Pancreas (tissue), 10 donors: ENCODE measurements at regions not wholly inside any gene's neighbourhood (a gene's known extent, or its start where the extent isn't known, plus 50 kb on each side); places are given as distances from the start of the nearest gene placed in this dataset.

Experiments used
- ATAC-seq, 4 donors: fragments of 200-7000 bp; cut with Tn5 transposase; one replicate each; pipeline versions ENCODE4 v1.8.0 to v1.9.1; 2020; ENCODE audit warnings: mild to moderate bottlenecking in 4 of 4, moderate library complexity in 4 of 4
- DNase-seq, 6 donors: peaks; one replicate each; pipeline ENCODE4 v3.0.0-alpha.2; 2020
- FAIRE-seq: peaks from 2 replicates; lab custom pipeline; 2012; peaks lifted over from hg19 to GRCh38; lab: Jason Lieb, UNC
- H3K27ac ChIP-seq, 4 donors: fragments of 200-600 bp; sonication (generic); 1 replicate in 3 of 4; 2 replicates in 1 of 4; pipeline versions ENCODE4 v1.5.0 to v1.8.0; 2020
- H3K27me3 ChIP-seq, 4 donors: fragments of 200-600 bp; one replicate each; pipeline ENCODE4 v1.8.0; 2021
- H3K36me3 ChIP-seq, 3 donors: fragments of 200-600 bp; sonication (generic) in 1 of 3; one replicate each; pipeline versions ENCODE4 v1.5.0 to v1.8.0; 2020 to 2021
- H3K4me1 ChIP-seq, 3 donors: fragments of 200-600 bp; one replicate each; pipeline ENCODE4 v1.8.0; 2021
- H3K4me3 ChIP-seq, 4 donors: fragments of 200-600 bp; sonication (generic) in 2 of 4; one replicate each; pipeline versions ENCODE4 v1.5.0 to v1.8.0; 2020 to 2021
- H3K9me3 ChIP-seq, 4 donors: fragments of 200-600 bp; one replicate each; pipeline ENCODE4 v1.8.0; 2021
- WGBS, 2 donors: extraction: QIAGEN DNeasy Blood & Tissue Kit; methylation state at CpG; one replicate each; pipeline ENCODE4 v1.1.7; 2013; 5-methylcytosine and 5-hydroxymethylcytosine counted together
- intact Hi-C, 3 donors: fragments of 100-400 bp; cut with DNase I; formaldehyde crosslinking; loops; one replicate each; pipeline versions ENCODE4 v1.11.1 to v1.14.2; 2022
- TF ChIP-seq, protein P1 (sequence below), 4 donors: fragments of 200-600 bp; sonication (generic) in 3 of 4; IDR thresholded peaks; one replicate each; pipeline versions ENCODE4 v1.5.0 to v1.8.0; 2021; ENCODE audit warnings: antibody characterized with exemption in 4 of 4
- donor health status: healthy with polysubstance abuse.
- donor health status: DM: no; HTN: no; CAD: no; lungs with moderate emphysema.
- donor health status: DM: no; HTN: no; CAD: no.
- donor health status: control.
- donor health status: control.
- donor health status: Bipolar disorder and iron deficiency.
- donor health status: DM: yes; HTN: yes; CAD: no.
- donor health status: DM: no; HTN: no; CAD: no.
- donor health status: DM: no; HTN: no; CAD: no.
- donor health status: DM: yes; HTN: yes; CAD: no.

DNA sequence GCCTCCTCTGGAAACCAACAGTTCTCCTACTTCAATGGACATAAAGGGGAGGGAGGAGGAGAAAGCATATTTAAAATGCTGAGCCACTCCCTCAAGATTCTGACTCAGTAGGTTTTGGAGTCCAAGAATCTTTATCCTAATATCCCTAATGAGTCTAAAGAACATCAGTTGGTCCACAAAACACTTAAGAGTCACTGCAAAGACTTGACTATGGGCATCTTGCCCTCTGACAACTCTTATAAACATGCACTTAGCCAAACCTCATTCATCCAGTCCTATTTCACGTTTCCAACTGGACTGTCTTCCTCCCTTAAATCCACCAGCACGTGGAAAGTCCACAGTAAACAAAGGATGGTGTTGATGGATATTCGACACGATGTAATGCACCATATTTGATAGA, 172.5 kb downstream of the FAM114A2 start:
- DNase-seq, result no peak
- Histone ChIP-seq H3K27me3 (no peaks in the 10 kb centered on the region), H3K4me3 (no peak overlapping the region), H3K27ac (no peak overlapping the region), H3K4me1 (no peaks in the 10 kb centered on the region), H3K36me3 (no peaks in the 10 kb centered on the region), H3K9me3 (no peaks in the 10 kb centered on the region)
- TF ChIP-seq, protein P1, sequence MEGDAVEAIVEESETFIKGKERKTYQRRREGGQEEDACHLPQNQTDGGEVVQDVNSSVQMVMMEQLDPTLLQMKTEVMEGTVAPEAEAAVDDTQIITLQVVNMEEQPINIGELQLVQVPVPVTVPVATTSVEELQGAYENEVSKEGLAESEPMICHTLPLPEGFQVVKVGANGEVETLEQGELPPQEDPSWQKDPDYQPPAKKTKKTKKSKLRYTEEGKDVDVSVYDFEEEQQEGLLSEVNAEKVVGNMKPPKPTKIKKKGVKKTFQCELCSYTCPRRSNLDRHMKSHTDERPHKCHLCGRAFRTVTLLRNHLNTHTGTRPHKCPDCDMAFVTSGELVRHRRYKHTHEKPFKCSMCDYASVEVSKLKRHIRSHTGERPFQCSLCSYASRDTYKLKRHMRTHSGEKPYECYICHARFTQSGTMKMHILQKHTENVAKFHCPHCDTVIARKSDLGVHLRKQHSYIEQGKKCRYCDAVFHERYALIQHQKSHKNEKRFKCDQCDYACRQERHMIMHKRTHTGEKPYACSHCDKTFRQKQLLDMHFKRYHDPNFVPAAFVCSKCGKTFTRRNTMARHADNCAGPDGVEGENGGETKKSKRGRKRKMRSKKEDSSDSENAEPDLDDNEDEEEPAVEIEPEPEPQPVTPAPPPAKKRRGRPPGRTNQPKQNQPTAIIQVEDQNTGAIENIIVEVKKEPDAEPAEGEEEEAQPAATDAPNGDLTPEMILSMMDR (IDR thresholded peaks at IDR 0.05), result no peak
- no peak for ATAC-seq
- intact Hi-C loops, result no loop called here
- WGBS, 2 donors, result 48 to 57% methylated on average over 4 of the region's 4 CpGs
- no peak for FAIRE-seq

DNA sequence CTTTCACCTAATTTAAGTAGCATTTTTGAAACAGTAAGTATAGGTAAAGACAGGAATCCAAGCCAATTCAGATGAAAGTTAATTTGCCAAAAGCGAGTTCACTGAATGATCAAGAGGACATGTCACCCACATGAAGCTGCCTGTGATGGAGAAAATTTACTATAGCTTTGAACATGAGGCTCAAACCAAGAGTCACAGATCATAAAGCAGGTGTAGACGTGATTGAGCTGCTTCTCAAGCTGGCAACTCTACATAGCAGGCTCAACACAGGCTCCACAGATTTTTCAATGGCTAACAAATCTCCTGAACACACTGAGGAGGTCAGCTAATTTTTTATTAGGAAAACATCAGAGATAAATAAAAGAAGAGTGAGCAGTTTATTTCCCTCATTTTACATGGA, 173.7 kb downstream of the FAM114A2 start:
- intact Hi-C loops, result no loop called here
- ATAC-seq, result no peak
- TF ChIP-seq, protein P1 (IDR thresholded peaks at IDR 0.05), result no peak
- H3K36me3 ChIP-seq, result no peaks in the 10 kb centered on the region
- H3K4me3 ChIP-seq, result no peak overlapping the region
- WGBS, 2 donors, result 50 to 54% methylated on average over 2 of the region's 2 CpGs
- no peaks in the 10 kb centered on the region for H3K4me1 ChIP-seq
- FAIRE-seq, result no peak
- H3K27ac ChIP-seq, result no peak overlapping the region
- DNase-seq, result no peak
- no peaks in the 10 kb centered on the region for H3K9me3 ChIP-seq
- no peaks in the 10 kb centered on the region for H3K27me3 ChIP-seq

DNA sequence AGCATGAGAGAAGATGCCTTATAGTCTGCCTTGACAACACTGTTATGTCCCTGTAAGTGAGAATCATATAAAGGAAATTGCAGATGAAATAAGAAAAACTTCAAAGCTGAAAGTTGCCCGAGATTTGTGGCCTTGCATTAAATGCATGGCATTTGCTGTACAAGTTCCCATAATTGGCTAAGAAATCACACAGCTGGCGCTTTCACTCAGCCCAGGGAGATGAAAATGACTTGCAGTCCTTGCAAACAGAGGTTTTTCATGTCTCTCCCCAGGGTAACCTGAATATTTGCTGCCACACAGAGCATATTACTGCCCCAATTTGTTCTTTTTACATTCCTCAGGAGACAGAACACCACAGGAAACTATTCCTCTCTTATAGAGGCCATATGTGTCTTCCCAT, 174.8 kb downstream of the FAM114A2 start:
- H3K27me3 ChIP-seq, result no peaks in the 10 kb centered on the region
- H3K9me3 ChIP-seq, result no peaks in the 10 kb centered on the region
- H3K4me1 ChIP-seq, result no peaks in the 10 kb centered on the region
- H3K27ac ChIP-seq, result no peak overlapping the region
- ATAC-seq (no peak), DNase-seq (no peak), FAIRE-seq (no peak)
- intact Hi-C loops, result no loop called here
- no peak overlapping the region for H3K4me3 ChIP-seq
- no peaks in the 10 kb centered on the region for H3K36me3 ChIP-seq
- TF ChIP-seq, protein P1 (IDR thresholded peaks at IDR 0.05), result no peak
- 63 to 81% methylated on average over 2 of the region's 2 CpGs for WGBS, 2 donors
